Ramos (cell line): ENCODE measurements at regions not wholly inside any gene's neighbourhood (a gene's known extent, or its start where the extent isn't known, plus 50 kb on each side); places are given as distances from the start of the nearest gene placed in this dataset.
"Not testable (repeated sequence)": the region's sequence is repeated elsewhere in the genome, so short reads cannot be mapped to it uniquely, and the experiment has no call there.

Experiments
- in situ Hi-C: fragments of 300-500 bp; cut with MboI; formaldehyde crosslinking; loops from one replicate; pipeline ENCODE4 v1.14.3; 2022; ENCODE audit warnings: low sequenced_read_pairs; ENCODE audit not compliant: unreplicated experiment

GRCh38 chr18:51446571-51447210, 249.2 kb upstream of the MEX3C start:
- in situ Hi-C loops: no loop called here

- in situ Hi-C loops: no loop called here
Measured at GRCh38 chr18:51447351-51448342, 250.2 kb upstream of the MEX3C start.

GRCh38 chr18:51448949-51449348, 251.5 kb upstream of the MEX3C start:
- in situ Hi-C loops: no loop called here

- in situ Hi-C loops: no loop called here
Measured at GRCh38 chr18:51453594-51453993, 256.1 kb upstream of the MEX3C start.

GRCh38 chr18:51458861-51459260, 261.4 kb upstream of the MEX3C start:
- in situ Hi-C loops: no loop called here

- in situ Hi-C loops: no loop called here
Measured at GRCh38 chr18:51461956-51462355, 264.5 kb upstream of the MEX3C start.

GRCh38 chr18:51463483-51464136, 266.1 kb upstream of the MEX3C start:
- in situ Hi-C loops: no loop called here

GRCh38 chr18:51478908-51479307, 281.4 kb upstream of the MEX3C start:
- in situ Hi-C loops: no loop called here

- in situ Hi-C loops: no loop called here
Measured at GRCh38 chr18:51479736-51480135, 282.3 kb upstream of the MEX3C start.

GRCh38 chr18:51480407-51481261, 283.2 kb upstream of the MEX3C start:
- in situ Hi-C loops: no loop called here

- in situ Hi-C loops: no loop called here
Measured at GRCh38 chr18:51486735-51487366, 289.4 kb upstream of the MEX3C start.

GRCh38 chr18:51490417-51490816, 292.9 kb upstream of the MEX3C start:
- in situ Hi-C loops: no loop called here

GRCh38 chr18:51490860-51491259, 293.4 kb upstream of the MEX3C start:
- in situ Hi-C loops: no loop called here

GRCh38 chr18:51491678-51492372, 294.3 kb upstream of the MEX3C start:
- in situ Hi-C loops: no loop called here

GRCh38 chr18:51498085-51498855, 300.8 kb upstream of the MEX3C start:
- in situ Hi-C loops: no loop called here

- in situ Hi-C loops: no loop called here
Measured at GRCh38 chr18:51503351-51503750, 305.9 kb upstream of the MEX3C start.

GRCh38 chr18:51506811-51507210, 309.3 kb upstream of the MEX3C start:
- in situ Hi-C loops: no loop called here

GRCh38 chr18:51508410-51508809, 310.9 kb upstream of the MEX3C start:
- in situ Hi-C loops: not testable (repeated sequence)
